Chondrocyte (in vitro differentiated cells): ENCODE measurements at regions not wholly inside any gene's neighbourhood (a gene's known extent, or its start where the extent isn't known, plus 50 kb on each side); places are given as distances from the start of the nearest gene placed in this dataset.

Experiments used
- DNase-seq: peaks from one replicate; pipeline ENCODE4 v3.0.0; 2021; ENCODE audit warnings: mixed read lengths, low spot score
- H3K27ac Mint-ChIP-seq: one replicate; pipeline ENCODE4 v1.8.0; 2021; ENCODE audit warnings: mild to moderate bottlenecking, moderate library complexity, mixed read lengths; ENCODE audit not compliant: unreplicated experiment
- H3K27me3 Mint-ChIP-seq: 2 replicates; pipeline ENCODE4 v1.8.0; 2021; ENCODE audit warnings: low read depth, mixed read lengths
- H3K36me3 Mint-ChIP-seq: 2 replicates; pipeline ENCODE4 v1.8.0; 2021; ENCODE audit warnings: low read depth, mixed read lengths
- H3K4me1 Mint-ChIP-seq: 2 replicates; pipeline ENCODE4 v1.8.0; 2021; ENCODE audit warnings: low read depth, mild to moderate bottlenecking, mixed read lengths
- H3K4me3 Mint-ChIP-seq: one replicate; pipeline ENCODE4 v1.8.0; 2021; ENCODE audit warnings: mild to moderate bottlenecking, moderate library complexity, mixed read lengths; ENCODE audit not compliant: unreplicated experiment
- H3K9me3 Mint-ChIP-seq: 2 replicates; pipeline ENCODE4 v1.8.0; 2021; ENCODE audit warnings: low read depth, mixed read lengths
- TF ChIP-seq, protein P1 (sequence below): fragments of 200-600 bp; sonication (generic); IDR thresholded peaks from 2 replicates; pipeline ENCODE4 v1.5.0; 2021; ENCODE audit warnings: antibody characterized with exemption, mild to moderate bottlenecking, moderate library complexity

DNA sequence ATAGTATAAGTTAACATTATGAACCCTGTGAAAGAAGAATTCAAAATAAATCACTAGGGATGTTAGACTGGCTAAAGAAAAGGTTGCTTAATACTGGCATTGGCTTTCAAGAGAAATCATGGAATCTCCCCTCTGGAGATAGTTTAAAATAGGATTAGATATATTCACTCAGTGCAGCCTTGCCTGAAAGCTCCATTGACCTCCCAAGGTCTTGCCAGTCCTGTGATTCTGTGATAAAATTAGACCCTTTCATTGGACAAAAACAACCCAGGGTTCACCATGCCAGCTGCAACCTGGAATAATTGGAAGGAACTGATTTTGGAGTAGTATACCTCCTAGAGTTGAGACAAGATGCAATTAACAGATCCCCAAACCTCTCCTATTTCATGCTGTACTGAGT lies 588.1 kb upstream of the MEF2C start:
- H3K4me3 Mint-ChIP-seq, result no peak overlapping the region
- DNase-seq, result no peak
- no peaks in the 10 kb centered on the region for H3K27me3 Mint-ChIP-seq
- H3K36me3 Mint-ChIP-seq, result no peaks in the 10 kb centered on the region
- TF ChIP-seq, protein P1, sequence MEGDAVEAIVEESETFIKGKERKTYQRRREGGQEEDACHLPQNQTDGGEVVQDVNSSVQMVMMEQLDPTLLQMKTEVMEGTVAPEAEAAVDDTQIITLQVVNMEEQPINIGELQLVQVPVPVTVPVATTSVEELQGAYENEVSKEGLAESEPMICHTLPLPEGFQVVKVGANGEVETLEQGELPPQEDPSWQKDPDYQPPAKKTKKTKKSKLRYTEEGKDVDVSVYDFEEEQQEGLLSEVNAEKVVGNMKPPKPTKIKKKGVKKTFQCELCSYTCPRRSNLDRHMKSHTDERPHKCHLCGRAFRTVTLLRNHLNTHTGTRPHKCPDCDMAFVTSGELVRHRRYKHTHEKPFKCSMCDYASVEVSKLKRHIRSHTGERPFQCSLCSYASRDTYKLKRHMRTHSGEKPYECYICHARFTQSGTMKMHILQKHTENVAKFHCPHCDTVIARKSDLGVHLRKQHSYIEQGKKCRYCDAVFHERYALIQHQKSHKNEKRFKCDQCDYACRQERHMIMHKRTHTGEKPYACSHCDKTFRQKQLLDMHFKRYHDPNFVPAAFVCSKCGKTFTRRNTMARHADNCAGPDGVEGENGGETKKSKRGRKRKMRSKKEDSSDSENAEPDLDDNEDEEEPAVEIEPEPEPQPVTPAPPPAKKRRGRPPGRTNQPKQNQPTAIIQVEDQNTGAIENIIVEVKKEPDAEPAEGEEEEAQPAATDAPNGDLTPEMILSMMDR, result no peak
- no peak overlapping the region for H3K27ac Mint-ChIP-seq
- H3K4me1 Mint-ChIP-seq, result peaks cover 16% of the 10 kb centered on the region
- H3K9me3 Mint-ChIP-seq, result peaks cover 4% of the 10 kb centered on the region

DNA sequence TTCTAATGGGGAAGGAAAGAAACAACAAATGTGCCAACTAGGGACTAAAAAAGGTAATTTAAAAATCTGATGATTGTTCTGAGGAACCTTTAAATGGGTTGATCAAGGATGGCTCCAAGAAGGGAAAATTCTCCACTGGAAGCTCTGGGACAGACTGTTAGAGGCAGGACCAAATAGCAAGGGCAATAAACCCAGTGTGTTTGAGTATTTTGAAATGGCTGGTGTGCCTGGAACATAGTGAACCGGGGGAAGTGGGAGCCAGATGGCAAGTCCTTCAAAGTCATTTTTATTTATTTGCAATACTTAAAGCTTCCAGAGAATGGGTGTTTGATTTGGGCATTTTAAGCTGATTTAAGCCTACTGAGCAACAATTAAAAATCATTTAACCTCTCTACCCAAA lies 587.7 kb upstream of the MEF2C start:
- no peak overlapping the region for H3K27ac Mint-ChIP-seq
- H3K27me3 Mint-ChIP-seq, result no peaks in the 10 kb centered on the region
- TF ChIP-seq, protein P1, result no peak
- H3K4me1 Mint-ChIP-seq, result peaks cover 16% of the 10 kb centered on the region
- peaks cover 4% of the 10 kb centered on the region for H3K9me3 Mint-ChIP-seq
- H3K4me3 Mint-ChIP-seq, result no peak overlapping the region
- no peaks in the 10 kb centered on the region for H3K36me3 Mint-ChIP-seq
- DNase-seq, result no peak

DNA sequence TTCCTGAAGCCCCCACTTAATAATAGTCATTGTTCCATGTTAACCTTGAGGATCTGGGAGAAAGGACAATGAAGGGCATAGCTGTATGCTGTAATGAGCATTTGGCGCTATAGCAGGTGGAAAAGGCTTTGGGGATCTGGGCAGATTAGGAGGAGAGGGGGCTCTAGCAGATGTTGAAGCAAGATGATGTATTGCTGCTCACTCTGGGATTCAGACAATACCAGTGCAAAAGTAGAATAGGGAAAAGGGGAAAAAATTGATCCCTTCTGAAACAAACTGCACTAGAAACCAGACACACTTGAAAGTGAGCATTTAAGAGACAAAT lies 575.3 kb upstream of the MEF2C start:
- Mint-ChIP-seq H3K36me3 (no peaks in the 10 kb centered on the region), H3K27ac (peak overlapping the region; percentile 61), H3K4me3 (no peak overlapping the region), H3K27me3 (no peaks in the 10 kb centered on the region), H3K4me1 (peaks cover 19% of the 10 kb centered on the region), H3K9me3 (no peaks in the 10 kb centered on the region)
- no peak for DNase-seq
- TF ChIP-seq, protein P1, result no peak

DNA sequence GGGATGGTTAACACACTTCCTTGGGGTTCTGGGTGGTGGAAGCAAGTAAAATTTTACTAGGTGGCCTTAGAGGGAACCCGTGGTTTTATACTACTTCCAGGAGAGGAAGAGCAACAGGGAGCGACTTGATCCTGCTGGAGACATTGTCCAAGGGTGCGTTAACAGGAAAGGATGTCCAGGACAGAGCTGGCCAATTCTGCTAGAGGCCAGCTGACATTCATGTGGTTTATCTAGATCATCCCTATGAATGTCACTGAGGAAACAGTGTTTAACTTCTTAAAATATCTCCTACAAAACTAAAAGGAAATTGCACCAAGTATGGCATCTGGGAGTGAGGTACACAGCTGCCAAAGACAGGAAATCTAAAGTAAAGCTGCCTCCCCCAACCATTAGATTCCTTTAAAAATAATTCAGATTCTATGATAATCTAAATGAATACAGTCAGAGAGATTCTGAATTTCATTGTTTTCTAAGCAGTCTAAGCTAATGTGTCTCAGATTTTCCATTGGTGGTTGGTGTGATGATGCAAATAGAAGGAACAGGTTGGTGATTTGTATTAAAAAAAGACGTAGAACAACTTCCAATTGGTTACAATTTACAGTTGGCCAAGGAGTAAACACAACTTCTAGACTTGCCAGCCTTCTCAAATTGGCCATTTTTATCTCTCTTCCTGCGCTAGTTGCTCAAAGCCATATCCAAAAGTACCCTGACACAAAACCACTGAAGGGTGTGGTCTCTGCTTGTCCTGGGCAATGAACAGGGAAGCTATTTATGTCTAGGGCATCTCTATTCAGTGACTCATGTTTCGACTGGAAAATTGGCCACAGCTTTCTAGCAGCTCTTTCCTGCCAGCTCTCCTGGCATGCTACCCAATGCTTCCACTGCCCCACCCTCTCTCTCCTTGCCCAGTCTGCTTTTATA lies 574.7 kb upstream of the MEF2C start:
- Mint-ChIP-seq H3K27ac (peak overlapping the region; percentile 77), H3K4me3 (no peak overlapping the region), H3K4me1 (peaks cover 19% of the 10 kb centered on the region), H3K27me3 (no peaks in the 10 kb centered on the region), H3K9me3 (no peaks in the 10 kb centered on the region), H3K36me3 (no peaks in the 10 kb centered on the region)
- DNase-seq, result no peak
- TF ChIP-seq, protein P1, result no peak

DNA sequence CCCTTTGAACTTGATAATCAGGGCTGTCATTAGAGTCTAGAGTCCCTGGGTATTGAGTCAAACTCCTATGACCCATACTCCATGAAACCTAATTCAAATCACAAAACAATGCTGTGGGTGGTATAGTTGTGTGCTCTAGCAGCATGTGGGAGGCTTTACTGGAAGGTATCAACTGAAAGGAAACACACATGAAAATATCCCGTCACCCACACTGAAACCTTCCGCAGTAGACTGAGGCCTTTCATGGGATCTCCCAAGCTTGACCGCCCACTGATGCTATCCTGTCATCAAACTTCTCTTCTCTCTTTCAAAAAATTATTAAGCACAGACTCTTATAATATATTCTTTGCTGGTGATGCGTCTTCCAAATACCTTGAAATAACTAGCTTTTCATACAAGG lies 569.1 kb upstream of the MEF2C start:
- Mint-ChIP-seq H3K4me3 (no peak overlapping the region), H3K4me1 (peaks cover 3% of the 10 kb centered on the region), H3K9me3 (no peaks in the 10 kb centered on the region), H3K36me3 (no peaks in the 10 kb centered on the region), H3K27me3 (no peaks in the 10 kb centered on the region), H3K27ac (no peak overlapping the region)
- no peak for DNase-seq
- TF ChIP-seq, protein P1, result no peak
